Urinary bladder (tissue), 3 donors: ENCODE measurements at regions not wholly inside any gene's neighbourhood (a gene's known extent, or its start where the extent isn't known, plus 50 kb on each side); places are given as distances from the start of the nearest gene placed in this dataset.
A peak's percentile ranks its signal among the peaks of the same experiment; 100 is the strongest.

Experiments used
- DNase-seq: peaks from one replicate; pipeline ENCODE4 v3.0.0-alpha.2; 2015; ENCODE audit errors: extremely low spot score
- H3K27ac ChIP-seq: one replicate; pipeline ENCODE4 v1.5.1; 2013; ENCODE audit warnings: low read depth, mild to moderate bottlenecking, moderate library complexity
- H3K36me3 ChIP-seq: one replicate; pipeline ENCODE4 v1.6.1; 2013; ENCODE audit warnings: mild to moderate bottlenecking, moderate library complexity; ENCODE audit not compliant: insufficient read depth
- H3K4me1 ChIP-seq: one replicate; pipeline ENCODE4 v1.6.1; 2013; ENCODE audit warnings: mild to moderate bottlenecking, moderate library complexity; ENCODE audit not compliant: insufficient read depth
- H3K4me3 ChIP-seq: one replicate; pipeline ENCODE4 v1.5.1; 2013; ENCODE audit warnings: low read depth, low read length
- WGBS: extraction: QIAGEN DNeasy Blood & Tissue Kit; methylation state at CpG from one replicate; pipeline ENCODE4 v1.1.7; 2013; 5-methylcytosine and 5-hydroxymethylcytosine counted together
- donor health status: healthy with polysubstance abuse.
- donor health status: healthy.

DNA sequence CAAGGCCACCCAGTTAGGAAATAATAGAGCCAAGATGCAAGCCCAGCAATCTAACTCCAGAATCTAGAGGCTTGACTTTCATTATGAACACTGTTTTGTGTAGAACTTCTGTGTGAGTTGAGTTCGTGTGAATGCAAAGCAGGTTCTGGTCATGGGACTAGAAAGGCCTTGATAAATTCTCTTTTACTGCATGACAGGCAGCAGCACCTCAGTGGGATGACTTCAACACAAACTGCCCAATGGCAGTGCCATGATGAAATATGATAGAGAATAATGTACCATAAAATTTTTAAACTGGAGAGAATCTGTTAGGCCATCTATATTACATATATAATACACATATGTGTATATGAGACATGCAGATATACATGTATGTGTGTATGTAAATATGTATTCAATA lies 214.5 kb downstream of the KLF5 start:
- Histone ChIP-seq H3K4me3 (no peak overlapping the region), H3K36me3 (no peaks in the 10 kb centered on the region), H3K4me1 (no peaks in the 10 kb centered on the region), H3K27ac (no peak overlapping the region)
- WGBS, result 80% methylated on average over 1 of the region's 1 CpG
- DNase-seq, result no peak

GRCh38 chr13:73272831-73273230 lies 214.0 kb downstream of the KLF5 start:
- whole genome bisulfite sequencing, result 96% methylated on average over 1 of the region's 1 CpG
- Histone ChIP-seq H3K4me1 (no peaks in the 10 kb centered on the region), H3K27ac (no peak overlapping the region)

GRCh38 chr13:73268306-73268705 lies 209.5 kb downstream of the KLF5 start:
- WGBS, result 94% methylated on average over 1 of the region's 1 CpG
- no peak overlapping the region for H3K27ac ChIP-seq
- DNase-seq, result no peak

More at GRCh38 chr13:73272831-73273230, 214.0 kb downstream of the KLF5 start:
- no peak overlapping the region for H3K4me3 ChIP-seq
- no peak for DNase-seq
- H3K36me3 ChIP-seq, result no peaks in the 10 kb centered on the region

GRCh38 chr13:73266640-73267180 lies 207.9 kb downstream of the KLF5 start:
- WGBS, result 72% methylated on average over 3 of the region's 3 CpGs

More at GRCh38 chr13:73268306-73268705, 209.5 kb downstream of the KLF5 start:
- Histone ChIP-seq H3K4me1 (no peaks in the 10 kb centered on the region), H3K36me3 (no peaks in the 10 kb centered on the region), H3K4me3 (no peak overlapping the region)

GRCh38 chr13:73262862-73263627 lies 204.2 kb downstream of the KLF5 start:
- no peak for DNase-seq
- Histone ChIP-seq H3K4me3 (no peak overlapping the region), H3K27ac (no peak overlapping the region), H3K4me1 (no peaks in the 10 kb centered on the region), H3K36me3 (no peaks in the 10 kb centered on the region)
- WGBS, result 78% methylated on average over 5 of the region's 5 CpGs

More at GRCh38 chr13:73266640-73267180, 207.9 kb downstream of the KLF5 start:
- Histone ChIP-seq H3K27ac (no peak overlapping the region), H3K4me1 (no peaks in the 10 kb centered on the region), H3K36me3 (no peaks in the 10 kb centered on the region), H3K4me3 (no peak overlapping the region)
- DNase-seq, result no peak

DNA sequence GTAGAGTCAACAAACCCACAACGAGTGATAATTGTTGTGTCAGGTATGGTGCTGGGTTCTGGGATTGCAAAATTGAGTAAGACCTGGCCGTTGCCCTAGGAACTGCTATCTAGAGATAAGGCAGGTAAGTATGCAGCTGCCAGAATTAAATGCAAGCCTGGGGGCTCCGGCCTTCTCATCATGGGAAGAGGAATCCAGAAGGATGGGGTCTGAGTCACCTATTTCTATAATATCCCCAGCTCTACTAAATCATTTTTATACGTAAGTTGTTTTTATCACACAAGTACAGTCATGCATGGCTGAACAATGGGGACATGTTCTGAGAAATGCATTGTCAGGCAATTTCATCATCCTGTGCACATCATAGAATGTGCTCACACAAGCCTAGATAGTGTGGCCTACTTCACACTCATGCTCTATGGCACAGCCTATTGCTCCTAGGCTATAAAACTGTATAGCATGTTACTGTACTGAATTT lies 203.0 kb downstream of the KLF5 start:
- Histone ChIP-seq H3K4me3 (no peak overlapping the region), H3K36me3 (no peaks in the 10 kb centered on the region), H3K4me1 (no peaks in the 10 kb centered on the region), H3K27ac (no peak overlapping the region)
- 78% methylated on average over 4 of the region's 4 CpGs for WGBS
- DNase-seq, result no peak

DNA sequence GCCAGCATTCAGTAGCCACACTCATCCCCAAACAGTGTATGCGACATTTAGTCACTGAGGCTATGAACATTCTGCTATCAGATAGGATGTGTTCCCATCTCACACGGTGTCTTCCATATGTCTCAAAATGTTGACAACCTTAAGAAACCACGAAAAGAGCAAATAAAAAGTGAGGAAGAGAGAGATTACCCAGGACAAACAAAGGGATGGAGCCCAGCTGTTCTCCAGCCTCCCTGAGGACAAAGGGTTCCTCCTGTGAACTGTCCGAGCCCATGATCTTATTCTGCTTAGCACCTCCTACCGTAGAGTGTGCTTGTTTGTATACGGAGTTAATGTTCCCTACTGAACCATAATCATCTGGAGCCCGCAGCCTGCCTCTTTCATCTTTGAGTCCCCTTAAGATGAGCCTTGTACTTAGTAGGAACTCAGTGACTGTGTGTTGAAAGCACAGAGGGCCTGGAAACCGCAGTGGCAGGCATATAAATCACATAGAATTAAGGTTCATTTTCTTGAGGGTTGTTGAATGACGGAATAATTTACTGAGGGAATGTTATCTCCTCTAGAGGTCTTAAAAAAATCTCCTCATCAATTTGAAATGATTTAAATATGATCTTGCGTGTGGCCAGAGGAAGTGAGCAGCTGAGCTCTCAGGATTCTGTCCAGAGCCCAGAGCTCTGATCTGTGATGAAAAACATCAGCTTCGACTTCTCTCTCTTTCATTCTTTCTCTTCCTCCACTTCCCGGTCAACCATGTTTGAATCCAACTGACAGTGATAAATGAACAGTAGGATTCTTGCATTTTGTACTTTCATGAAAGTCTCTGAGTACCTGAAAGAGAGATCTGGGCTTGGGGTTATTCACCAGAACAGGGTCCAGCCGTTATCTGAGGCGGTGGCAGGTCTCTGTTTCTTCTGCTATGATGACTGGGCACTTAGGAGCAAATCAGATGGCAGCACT lies 200.5 kb downstream of the KLF5 start:
- no peaks in the 10 kb centered on the region for H3K4me1 ChIP-seq

DNA sequence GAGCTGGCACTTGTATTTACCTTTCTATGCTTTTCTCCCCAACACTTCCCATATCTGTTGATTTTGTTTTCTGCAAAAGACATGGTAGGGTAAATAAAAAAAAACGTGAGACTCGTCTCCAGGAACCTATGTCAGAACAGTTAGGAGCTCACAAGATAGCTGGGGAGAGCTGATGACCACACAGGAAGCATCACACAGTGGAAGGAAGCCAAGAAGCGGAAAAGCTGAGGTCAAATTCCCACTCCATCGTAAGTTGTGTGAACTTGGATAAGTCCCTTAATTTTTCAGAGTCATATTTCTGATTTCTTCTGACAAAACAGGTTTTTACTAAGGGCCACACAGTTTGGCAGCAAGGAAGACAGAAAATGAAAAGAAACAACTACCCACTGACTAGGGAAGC lies 199.6 kb downstream of the KLF5 start:
- no peak overlapping the region for H3K4me3 ChIP-seq
- WGBS, result 53% methylated on average over 4 of the region's 4 CpGs
- no peaks in the 10 kb centered on the region for H3K4me1 ChIP-seq
- no peak overlapping the region for H3K27ac ChIP-seq
- no peaks in the 10 kb centered on the region for H3K36me3 ChIP-seq
- no peak for DNase-seq

More for the DNA sequence above, 200.5 kb downstream of the KLF5 start:
- DNase-seq, result peak; percentile 55
- Histone ChIP-seq H3K4me3 (no peak overlapping the region), H3K36me3 (no peaks in the 10 kb centered on the region), H3K27ac (no peak overlapping the region)
- 36% methylated on average over 14 of the region's 14 CpGs for WGBS

DNA sequence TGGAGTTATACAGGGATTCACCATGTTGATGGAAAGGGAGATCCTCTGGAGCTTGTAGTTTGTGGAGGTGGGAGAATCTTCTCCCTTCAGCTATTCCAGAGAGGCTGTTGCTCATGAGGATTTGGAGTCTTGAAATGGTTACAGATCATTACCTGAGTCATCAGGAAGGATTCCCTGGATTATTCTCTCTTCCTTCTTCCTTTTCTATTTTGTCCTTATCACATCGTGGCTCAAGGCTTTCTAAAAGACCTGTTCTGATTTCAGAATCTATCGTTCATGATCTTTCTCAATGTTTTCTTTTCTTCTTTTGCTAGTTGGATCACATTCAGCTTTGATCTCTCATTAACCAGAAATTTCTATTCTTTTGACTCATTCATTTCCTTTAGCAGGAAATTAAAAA lies 196.0 kb downstream of the KLF5 start:
- Histone ChIP-seq H3K27ac (no peak overlapping the region), H3K4me3 (no peak overlapping the region), H3K4me1 (no peaks in the 10 kb centered on the region), H3K36me3 (no peaks in the 10 kb centered on the region)
- WGBS, result 61% methylated on average over 2 of the region's 2 CpGs
- DNase-seq, result no peak

DNA sequence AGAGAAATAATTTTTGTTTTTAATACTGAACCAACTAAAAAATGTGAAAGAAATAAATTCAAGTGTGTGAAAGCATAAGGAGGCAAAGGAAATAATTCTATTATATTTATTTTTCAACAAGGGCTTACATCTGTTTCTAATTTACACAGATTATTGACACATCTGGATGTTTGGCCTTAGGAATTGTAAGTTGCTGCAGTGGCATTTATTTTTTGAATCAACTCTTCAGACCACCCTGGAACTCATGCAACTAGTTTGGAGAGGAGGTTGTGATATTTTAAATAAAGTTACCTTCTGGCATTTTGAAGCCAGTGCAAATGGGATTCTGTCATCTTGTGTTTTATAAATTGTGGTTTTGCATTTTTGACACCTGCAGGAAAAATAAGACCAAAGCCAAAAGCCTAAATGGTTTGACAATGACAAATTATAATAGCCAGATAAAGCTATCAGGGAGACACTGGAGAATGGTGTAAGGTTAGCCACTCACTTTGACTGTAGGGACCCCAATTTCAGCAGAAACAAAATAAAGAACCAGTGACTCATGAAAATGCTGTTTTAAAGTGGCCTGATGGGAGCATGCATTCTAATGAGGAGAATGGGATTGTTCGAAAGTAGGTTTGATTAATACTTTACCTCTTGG lies 192.9 kb downstream of the KLF5 start:
- 92% methylated on average over 1 of the region's 1 CpG for WGBS
- DNase-seq, result no peak

DNA sequence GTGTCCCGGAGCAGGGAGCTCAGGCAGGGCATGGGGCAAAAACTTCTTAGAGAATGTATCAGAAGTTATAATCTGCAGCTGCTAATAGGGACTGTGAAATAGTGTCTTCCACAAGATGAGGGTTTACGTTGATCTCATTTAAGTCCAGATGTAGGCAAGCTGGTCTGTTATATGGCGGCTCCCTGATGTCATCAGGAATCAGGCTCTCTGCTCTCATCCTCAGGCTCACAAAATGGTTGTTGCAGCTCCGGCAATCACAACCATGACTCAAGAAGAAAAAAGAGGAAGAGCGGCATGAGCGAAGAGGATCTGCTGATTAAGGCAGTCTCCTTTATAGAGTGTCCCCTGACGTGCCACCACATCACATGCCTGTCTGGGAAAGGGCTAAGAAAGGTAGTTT lies 191.3 kb downstream of the KLF5 start:
- WGBS, result 95% methylated on average over 7 of the region's 7 CpGs
- DNase-seq, result no peak
- no peaks in the 10 kb centered on the region for H3K36me3 ChIP-seq
- no peaks in the 10 kb centered on the region for H3K4me1 ChIP-seq
- no peak overlapping the region for H3K4me3 ChIP-seq
- H3K27ac ChIP-seq, result no peak overlapping the region

More for the DNA sequence above, 192.9 kb downstream of the KLF5 start:
- Histone ChIP-seq H3K36me3 (no peaks in the 10 kb centered on the region), H3K27ac (no peak overlapping the region), H3K4me1 (no peaks in the 10 kb centered on the region), H3K4me3 (no peak overlapping the region)

- peak overlapping the region; percentile 33 for H3K27ac ChIP-seq
- no peak overlapping the region for H3K4me3 ChIP-seq
- 36% methylated on average over 7 of the region's 7 CpGs for WGBS
- peak; percentile 20 for DNase-seq
- no peaks in the 10 kb centered on the region for H3K4me1 ChIP-seq
- H3K36me3 ChIP-seq, result no peaks in the 10 kb centered on the region
Observed at GRCh38 chr13:73248711-73249580, 190.1 kb downstream of the KLF5 start.
